Liver (tissue), 8 donors: ENCODE measurements at regions not wholly inside any gene's neighbourhood (a gene's known extent, or its start where the extent isn't known, plus 50 kb on each side); places are given as distances from the start of the nearest gene placed in this dataset.

Experiments used
- DNase-seq: peaks from one replicate; pipeline ENCODE4 v3.0.0-alpha.2; 2017; ENCODE audit warnings: low spot score
- H3K27ac ChIP-seq, 2 donors: one replicate each; pipeline ENCODE4 v1.7.0; 2013; ENCODE audit warnings: inconsistent platforms in 2 of 2, low read length in 2 of 2, control low read depth in 1 of 2, low read depth in 1 of 2, mild to moderate bottlenecking in 1 of 2
- H3K27me3 ChIP-seq, 4 donors: one replicate each; pipeline versions ENCODE4 v1.6.1 to v1.7.0; 2013; ENCODE audit warnings: low read length in 3 of 4, inconsistent platforms in 1 of 4, mild to moderate bottlenecking in 1 of 4, moderate library complexity in 1 of 4; ENCODE audit not compliant: control insufficient read depth in 4 of 4, insufficient read depth in 4 of 4
- H3K36me3 ChIP-seq, 4 donors: one replicate each; pipeline versions ENCODE4 v1.6.1 to v1.7.0; 2013; ENCODE audit warnings: low read length in 3 of 4, mild to moderate bottlenecking in 3 of 4, low read depth in 1 of 4, moderate library complexity in 1 of 4; ENCODE audit not compliant: control insufficient read depth in 4 of 4, insufficient read depth in 3 of 4
- H3K4me1 ChIP-seq, 4 donors: one replicate each; pipeline versions ENCODE4 v1.6.1 to v1.7.0; 2013; ENCODE audit warnings: low read length in 3 of 4, mild to moderate bottlenecking in 3 of 4, moderate library complexity in 1 of 4; ENCODE audit not compliant: control insufficient read depth in 4 of 4, insufficient read depth in 4 of 4
- H3K4me3 ChIP-seq, 3 donors: one replicate each; pipeline versions ENCODE4 v1.6.1 to v1.7.0; 2013; ENCODE audit warnings: low read length in 3 of 3, control low read depth in 1 of 3, low read depth in 1 of 3, mild to moderate bottlenecking in 1 of 3
- H3K9ac ChIP-seq, 2 donors: one replicate each; pipeline ENCODE4 v1.7.0; 2013; ENCODE audit warnings: low read length in 2 of 2, mild to moderate bottlenecking in 2 of 2, moderate library complexity in 2 of 2, control low read depth in 1 of 2, low read depth in 1 of 2
- H3K9me3 ChIP-seq, 4 donors: one replicate each; pipeline versions ENCODE4 v1.6.1 to v1.7.0; 2013; ENCODE audit warnings: low read length in 3 of 4; ENCODE audit not compliant: control insufficient read depth in 4 of 4
- EGR1 ChIP-seq, 2 donors: IDR thresholded peaks; 2 replicates each; pipeline ENCODE4 v1.6.1; 2016 to 2018; ENCODE audit warnings: antibody characterized with exemption in 2 of 2, low read depth in 2 of 2
- FOXA1 ChIP-seq: IDR thresholded peaks from 2 replicates; pipeline ENCODE4 v1.6.1; 2016; ENCODE audit warnings: antibody characterized with exemption
- FOXA2 ChIP-seq: IDR thresholded peaks from 2 replicates; pipeline ENCODE4 v1.6.1; 2016; ENCODE audit warnings: antibody characterized with exemption
- GABPA ChIP-seq, 2 donors: IDR thresholded peaks in 1 of 2; conservative IDR thresholded peaks in 1 of 2; 2 replicates each; pipeline ENCODE4 v1.6.1; 2016; ENCODE audit warnings: antibody characterized with exemption in 2 of 2, mild to moderate bottlenecking in 1 of 2, moderate library complexity in 1 of 2
- HNF4A ChIP-seq, 2 donors: conservative IDR thresholded peaks; 2 replicates each; pipeline ENCODE4 v1.6.1; 2016; ENCODE audit warnings: antibody characterized with exemption in 2 of 2, mild to moderate bottlenecking in 2 of 2
- HNF4G ChIP-seq: IDR thresholded peaks from 2 replicates; pipeline ENCODE4 v1.6.1; 2016; ENCODE audit warnings: antibody characterized with exemption
- JUND ChIP-seq, 2 donors: IDR thresholded peaks; 2 replicates each; pipeline ENCODE4 v1.6.1; 2016; ENCODE audit warnings: antibody characterized with exemption in 2 of 2
- NR2F2 ChIP-seq: IDR thresholded peaks from 2 replicates; pipeline ENCODE4 v1.6.1; 2016; ENCODE audit warnings: antibody characterized with exemption
- RAD21 ChIP-seq, 2 donors: IDR thresholded peaks; 2 replicates each; pipeline ENCODE4 v1.6.1; 2016; ENCODE audit warnings: antibody characterized with exemption in 2 of 2, mild to moderate bottlenecking in 2 of 2
- RXRA ChIP-seq, 2 donors: IDR thresholded peaks; 2 replicates each; pipeline ENCODE4 v1.6.1; 2017 to 2018; ENCODE audit warnings: antibody characterized with exemption in 2 of 2, mild to moderate bottlenecking in 1 of 2
- SP1 ChIP-seq: IDR thresholded peaks from 2 replicates; pipeline ENCODE4 v1.6.1; 2018; ENCODE audit warnings: antibody characterized with exemption, mild to moderate bottlenecking
- TAF1 ChIP-seq: conservative IDR thresholded peaks from 2 replicates; pipeline ENCODE4 v1.6.1; 2016; ENCODE audit warnings: antibody characterized with exemption, mild to moderate bottlenecking
- WGBS: extraction: QIAGEN DNeasy Blood & Tissue Kit; methylation state at CpG from one replicate; pipeline ENCODE4 v1.1.7; 2013; 5-methylcytosine and 5-hydroxymethylcytosine counted together
- TF ChIP-seq, protein P1 (sequence below): IDR thresholded peaks from 2 replicates; pipeline ENCODE4 v1.6.1; 2016; ENCODE audit warnings: antibody characterized with exemption
- TF ChIP-seq, protein P2 (sequence below): IDR thresholded peaks from 2 replicates; pipeline ENCODE4 v1.6.1; 2016; ENCODE audit warnings: antibody characterized with exemption
- TF ChIP-seq, protein P3 (sequence below): IDR thresholded peaks from 2 replicates; pipeline ENCODE4 v1.6.1; 2016; ENCODE audit warnings: antibody characterized with exemption
- TF ChIP-seq, protein P4 (sequence below): IDR thresholded peaks from 2 replicates; pipeline ENCODE4 v1.6.1; 2016; ENCODE audit warnings: antibody characterized with exemption, mild to moderate bottlenecking
- TF ChIP-seq, protein P5 (sequence below): fragments of 150-350 bp; IDR thresholded peaks from 2 replicates; pipeline ENCODE4 v1.5.1; 2017; ENCODE audit warnings: improper control_type of control experiment, low read depth, low read length; ENCODE audit not compliant: missing input control
- donor health status: healthy.
- donor health status: healthy.
- donor health status: healthy.
- donor health status: healthy.
- donor health status: healthy.

DNA sequence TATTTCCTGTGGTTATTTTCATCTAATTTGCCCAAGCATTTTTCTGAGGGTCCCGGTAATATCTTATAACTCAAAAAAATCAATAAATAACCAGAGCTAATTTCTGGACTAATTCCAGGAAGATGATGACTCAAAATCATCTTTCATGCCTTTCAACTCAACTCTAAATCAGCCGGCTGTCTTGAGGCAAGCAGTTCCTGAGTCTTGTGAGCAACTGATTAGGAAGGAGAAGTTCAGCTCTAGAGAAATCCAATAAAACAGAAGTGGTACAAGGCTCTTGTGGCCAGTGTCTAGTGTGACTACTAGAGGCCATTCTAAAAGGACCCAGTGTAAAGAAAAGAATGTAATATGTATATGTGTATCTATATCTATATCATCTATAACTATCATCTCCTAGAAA, 890.4 kb downstream of the TRIB2 start:
- no peak overlapping the region for H3K27ac ChIP-seq
- no peaks in the 10 kb centered on the region for H3K36me3 ChIP-seq
- WGBS, result 64% methylated on average over 2 of the region's 2 CpGs
- H3K4me1 ChIP-seq, result no peaks in the 10 kb centered on the region
- TF ChIP-seq, protein P1, sequence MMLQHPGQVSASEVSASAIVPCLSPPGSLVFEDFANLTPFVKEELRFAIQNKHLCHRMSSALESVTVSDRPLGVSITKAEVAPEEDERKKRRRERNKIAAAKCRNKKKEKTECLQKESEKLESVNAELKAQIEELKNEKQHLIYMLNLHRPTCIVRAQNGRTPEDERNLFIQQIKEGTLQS, result no peak
- no peak for TF ChIP-seq RXRA (IDR thresholded peaks at IDR 0.05)
- TF ChIP-seq RAD21 (IDR thresholded peaks at IDR 0.05), result no peak
- TF ChIP-seq, protein P2, sequence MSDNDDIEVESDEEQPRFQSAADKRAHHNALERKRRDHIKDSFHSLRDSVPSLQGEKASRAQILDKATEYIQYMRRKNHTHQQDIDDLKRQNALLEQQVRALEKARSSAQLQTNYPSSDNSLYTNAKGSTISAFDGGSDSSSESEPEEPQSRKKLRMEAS, result no peak
- no peak for TF ChIP-seq FOXA2
- TF ChIP-seq SP1, result no peak
- TF ChIP-seq JUND (IDR thresholded peaks at IDR 0.05), result no peak
- TF ChIP-seq HNF4A (conservative IDR thresholded peaks at IDR 0.05), result no peak
- TF ChIP-seq, protein P3, sequence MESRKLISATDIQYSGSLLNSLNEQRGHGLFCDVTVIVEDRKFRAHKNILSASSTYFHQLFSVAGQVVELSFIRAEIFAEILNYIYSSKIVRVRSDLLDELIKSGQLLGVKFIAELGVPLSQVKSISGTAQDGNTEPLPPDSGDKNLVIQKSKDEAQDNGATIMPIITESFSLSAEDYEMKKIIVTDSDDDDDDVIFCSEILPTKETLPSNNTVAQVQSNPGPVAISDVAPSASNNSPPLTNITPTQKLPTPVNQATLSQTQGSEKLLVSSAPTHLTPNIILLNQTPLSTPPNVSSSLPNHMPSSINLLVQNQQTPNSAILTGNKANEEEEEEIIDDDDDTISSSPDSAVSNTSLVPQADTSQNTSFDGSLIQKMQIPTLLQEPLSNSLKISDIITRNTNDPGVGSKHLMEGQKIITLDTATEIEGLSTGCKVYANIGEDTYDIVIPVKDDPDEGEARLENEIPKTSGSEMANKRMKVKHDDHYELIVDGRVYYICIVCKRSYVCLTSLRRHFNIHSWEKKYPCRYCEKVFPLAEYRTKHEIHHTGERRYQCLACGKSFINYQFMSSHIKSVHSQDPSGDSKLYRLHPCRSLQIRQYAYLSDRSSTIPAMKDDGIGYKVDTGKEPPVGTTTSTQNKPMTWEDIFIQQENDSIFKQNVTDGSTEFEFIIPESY, result no peak
- TF ChIP-seq EGR1 (IDR thresholded peaks at IDR 0.05; ENCODE audit: low read depth in 2 of 2), result no peak
- TF ChIP-seq, protein P4, sequence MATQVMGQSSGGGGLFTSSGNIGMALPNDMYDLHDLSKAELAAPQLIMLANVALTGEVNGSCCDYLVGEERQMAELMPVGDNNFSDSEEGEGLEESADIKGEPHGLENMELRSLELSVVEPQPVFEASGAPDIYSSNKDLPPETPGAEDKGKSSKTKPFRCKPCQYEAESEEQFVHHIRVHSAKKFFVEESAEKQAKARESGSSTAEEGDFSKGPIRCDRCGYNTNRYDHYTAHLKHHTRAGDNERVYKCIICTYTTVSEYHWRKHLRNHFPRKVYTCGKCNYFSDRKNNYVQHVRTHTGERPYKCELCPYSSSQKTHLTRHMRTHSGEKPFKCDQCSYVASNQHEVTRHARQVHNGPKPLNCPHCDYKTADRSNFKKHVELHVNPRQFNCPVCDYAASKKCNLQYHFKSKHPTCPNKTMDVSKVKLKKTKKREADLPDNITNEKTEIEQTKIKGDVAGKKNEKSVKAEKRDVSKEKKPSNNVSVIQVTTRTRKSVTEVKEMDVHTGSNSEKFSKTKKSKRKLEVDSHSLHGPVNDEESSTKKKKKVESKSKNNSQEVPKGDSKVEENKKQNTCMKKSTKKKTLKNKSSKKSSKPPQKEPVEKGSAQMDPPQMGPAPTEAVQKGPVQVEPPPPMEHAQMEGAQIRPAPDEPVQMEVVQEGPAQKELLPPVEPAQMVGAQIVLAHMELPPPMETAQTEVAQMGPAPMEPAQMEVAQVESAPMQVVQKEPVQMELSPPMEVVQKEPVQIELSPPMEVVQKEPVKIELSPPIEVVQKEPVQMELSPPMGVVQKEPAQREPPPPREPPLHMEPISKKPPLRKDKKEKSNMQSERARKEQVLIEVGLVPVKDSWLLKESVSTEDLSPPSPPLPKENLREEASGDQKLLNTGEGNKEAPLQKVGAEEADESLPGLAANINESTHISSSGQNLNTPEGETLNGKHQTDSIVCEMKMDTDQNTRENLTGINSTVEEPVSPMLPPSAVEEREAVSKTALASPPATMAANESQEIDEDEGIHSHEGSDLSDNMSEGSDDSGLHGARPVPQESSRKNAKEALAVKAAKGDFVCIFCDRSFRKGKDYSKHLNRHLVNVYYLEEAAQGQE, result no peak
- TF ChIP-seq, protein P5, sequence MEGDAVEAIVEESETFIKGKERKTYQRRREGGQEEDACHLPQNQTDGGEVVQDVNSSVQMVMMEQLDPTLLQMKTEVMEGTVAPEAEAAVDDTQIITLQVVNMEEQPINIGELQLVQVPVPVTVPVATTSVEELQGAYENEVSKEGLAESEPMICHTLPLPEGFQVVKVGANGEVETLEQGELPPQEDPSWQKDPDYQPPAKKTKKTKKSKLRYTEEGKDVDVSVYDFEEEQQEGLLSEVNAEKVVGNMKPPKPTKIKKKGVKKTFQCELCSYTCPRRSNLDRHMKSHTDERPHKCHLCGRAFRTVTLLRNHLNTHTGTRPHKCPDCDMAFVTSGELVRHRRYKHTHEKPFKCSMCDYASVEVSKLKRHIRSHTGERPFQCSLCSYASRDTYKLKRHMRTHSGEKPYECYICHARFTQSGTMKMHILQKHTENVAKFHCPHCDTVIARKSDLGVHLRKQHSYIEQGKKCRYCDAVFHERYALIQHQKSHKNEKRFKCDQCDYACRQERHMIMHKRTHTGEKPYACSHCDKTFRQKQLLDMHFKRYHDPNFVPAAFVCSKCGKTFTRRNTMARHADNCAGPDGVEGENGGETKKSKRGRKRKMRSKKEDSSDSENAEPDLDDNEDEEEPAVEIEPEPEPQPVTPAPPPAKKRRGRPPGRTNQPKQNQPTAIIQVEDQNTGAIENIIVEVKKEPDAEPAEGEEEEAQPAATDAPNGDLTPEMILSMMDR, result no peak
- TF ChIP-seq HNF4G, result no peak
- no peak for TF ChIP-seq NR2F2
- no peak for TF ChIP-seq TAF1
- no peak for TF ChIP-seq GABPA (IDR thresholded peaks at IDR 0.05 in 1 of 2, conservative IDR thresholded peaks at IDR 0.05 in 1 of 2)
- TF ChIP-seq FOXA1, result no peak
- DNase-seq, result no peak
- H3K9me3 ChIP-seq, result no peaks in the 10 kb centered on the region
- H3K27me3 ChIP-seq, result no peaks in the 10 kb centered on the region
- no peak overlapping the region for H3K4me3 ChIP-seq
- no peak overlapping the region for H3K9ac ChIP-seq

DNA sequence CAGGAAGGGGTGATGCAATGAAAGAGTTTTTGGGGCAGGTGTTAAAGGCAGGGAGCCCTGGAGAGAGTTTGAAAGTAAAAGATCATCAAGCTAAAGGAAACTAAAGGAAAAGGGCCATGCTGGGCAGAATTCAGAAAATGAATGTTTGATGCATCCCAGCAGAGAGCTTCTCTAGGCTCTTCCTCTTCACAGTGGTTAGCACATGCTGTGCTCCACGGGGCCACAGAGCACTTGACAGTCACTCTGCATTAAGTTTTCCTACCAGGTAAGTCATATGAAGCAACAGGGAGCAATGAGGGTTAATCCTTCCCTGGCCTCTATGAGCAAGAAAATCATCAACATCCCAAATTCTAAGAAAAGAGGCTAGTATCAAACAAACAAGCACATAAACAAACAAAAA, 895.2 kb downstream of the TRIB2 start:
- no peak for DNase-seq
- Histone ChIP-seq H3K36me3 (no peaks in the 10 kb centered on the region), H3K9me3 (no peaks in the 10 kb centered on the region), H3K9ac (no peak overlapping the region), H3K27me3 (no peaks in the 10 kb centered on the region), H3K27ac (no peak overlapping the region), H3K4me1 (no peaks in the 10 kb centered on the region), H3K4me3 (no peak overlapping the region)
- TF ChIP-seq HNF4A (conservative IDR thresholded peaks at IDR 0.05), result no peak
- TF ChIP-seq FOXA2, result no peak
- TF ChIP-seq, protein P4, result no peak
- TF ChIP-seq NR2F2, result no peak
- WGBS, result 7% methylated on average over 1 of the region's 1 CpG
